GM10248 (cell line): ENCODE measurements at regions not wholly inside any gene's neighbourhood (a gene's known extent, or its start where the extent isn't known, plus 50 kb on each side); places are given as distances from the start of the nearest gene placed in this dataset.
"Not testable (repeated sequence)": the region's sequence is repeated elsewhere in the genome, so short reads cannot be mapped to it uniquely, and the experiment has no call there.

Experiments
- CTCF ChIA-PET: fragments of 300-600 bp; sonication (Branson Sonifier 250); formaldehyde crosslinking; extraction: SDS; loops from one replicate; lab custom pipeline; 2021; ENCODE audit warnings: antibody characterized with exemption; lab: Yijun Ruan, JAX
- POLR2A ChIA-PET: fragments of 350-650 bp; sonication (Branson Sonifier 250); formaldehyde crosslinking; extraction: SDS; loops from one replicate; lab custom pipeline; 2020; ENCODE audit warnings: antibody characterized with exemption; lab: Yijun Ruan, JAX
- DNase-seq: peaks from one replicate; pipeline ENCODE4 v3.0.0; 2012; ENCODE audit errors: extremely low spot score
- CTCF ChIP-seq: IDR thresholded peaks from 2 replicates; pipeline ENCODE4 v1.5.1; 2012; ENCODE audit warnings: mild to moderate bottlenecking, low read depth; ENCODE audit errors: extremely low read depth, missing control alignments, control extremely low read depth

DNA sequence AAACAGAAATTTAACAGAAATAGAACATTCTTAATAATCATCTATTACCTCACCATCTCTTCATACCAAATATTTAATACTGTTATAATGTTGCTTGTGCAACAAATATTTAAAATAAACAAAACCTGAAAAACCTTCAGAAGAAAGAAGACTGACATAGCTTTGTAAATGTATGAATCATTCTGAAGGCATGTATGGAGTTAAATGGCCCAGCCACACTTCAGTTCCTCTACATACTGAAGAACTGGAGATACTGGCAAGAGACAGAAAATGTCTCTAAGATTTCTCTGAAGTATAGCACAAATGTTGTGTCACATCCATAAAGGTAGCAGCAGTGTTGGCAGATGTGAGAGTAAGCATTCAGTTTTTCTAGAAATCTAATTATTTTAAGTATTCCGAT, 275.3 kb upstream of the FGF13 start:
- no peak for TF ChIP-seq CTCF
- CTCF ChIA-PET = no interaction called here
- DNase-seq = no peak
- POLR2A ChIA-PET = no interaction called here

DNA sequence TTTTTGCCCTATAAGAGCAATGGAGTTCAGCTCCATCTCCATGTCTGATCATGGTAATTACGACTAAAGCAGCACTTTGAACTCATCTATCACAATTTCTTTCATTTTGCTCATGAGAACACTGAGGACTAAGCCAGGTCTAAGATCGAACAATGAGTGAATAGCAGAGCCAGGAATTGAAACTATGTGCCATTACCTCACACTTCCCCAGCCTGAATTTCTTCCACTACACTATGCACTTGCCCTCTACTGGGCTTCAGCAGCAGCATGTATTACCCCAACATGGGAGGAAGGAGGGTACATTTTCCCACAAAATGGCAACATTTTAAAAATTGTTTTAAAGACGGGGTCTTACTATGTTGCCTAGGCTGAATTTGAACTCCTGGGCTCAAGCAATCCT, 274.7 kb upstream of the FGF13 start:
- no peak for DNase-seq
- CTCF ChIA-PET = no interaction called here
- POLR2A ChIA-PET = no interaction called here
- TF ChIP-seq CTCF = no peak

GRCh38 chrX:138982365-138982764, 270.8 kb upstream of the FGF13 start:
- CTCF ChIA-PET = no interaction called here
- no peak for DNase-seq
- POLR2A ChIA-PET = no interaction called here
- no peak for TF ChIP-seq CTCF

- POLR2A ChIA-PET = no interaction called here
- no peak for TF ChIP-seq CTCF
- DNase-seq = no peak
- CTCF ChIA-PET = no interaction called here
Measured at GRCh38 chrX:138964501-138964900, 253.0 kb upstream of the FGF13 start.

DNA sequence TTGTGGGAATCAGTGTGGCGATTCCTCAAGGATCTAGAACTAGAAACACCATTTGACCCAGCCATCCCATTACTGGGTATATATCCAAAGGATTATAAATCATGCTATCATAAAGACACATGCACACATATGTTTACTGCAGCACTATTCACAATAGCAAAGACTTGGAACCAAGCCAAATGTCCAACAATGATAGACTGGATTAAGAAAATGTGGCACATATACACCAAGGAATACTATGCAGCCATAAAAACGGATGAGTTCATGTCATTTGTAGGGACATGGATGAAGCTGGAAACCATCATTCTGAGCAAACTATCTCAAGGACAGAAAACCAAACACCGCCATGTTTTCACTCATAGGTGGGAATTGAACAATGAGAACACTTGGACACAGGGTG, 250.9 kb upstream of the FGF13 start:
- DNase-seq, CTCF ChIA-PET, POLR2A ChIA-PET: not testable (repeated sequence)

- POLR2A ChIA-PET = no interaction called here
- TF ChIP-seq CTCF = no peak
Measured at GRCh38 chrX:138954976-138955375, 243.5 kb upstream of the FGF13 start.

GRCh38 chrX:138946926-138947325, 235.4 kb upstream of the FGF13 start:
- DNase-seq = no peak
- POLR2A ChIA-PET = no interaction called here
- CTCF ChIA-PET = no interaction called here
- no peak for TF ChIP-seq CTCF

More at GRCh38 chrX:138954976-138955375, 243.5 kb upstream of the FGF13 start:
- DNase-seq = no peak
- CTCF ChIA-PET = no interaction called here
